ENCODE measurements at regions not wholly inside any gene's neighbourhood (a gene's known extent, or its start where the extent isn't known, plus 50 kb on each side); places are given as distances from the start of the nearest gene placed in this dataset.

DNA sequence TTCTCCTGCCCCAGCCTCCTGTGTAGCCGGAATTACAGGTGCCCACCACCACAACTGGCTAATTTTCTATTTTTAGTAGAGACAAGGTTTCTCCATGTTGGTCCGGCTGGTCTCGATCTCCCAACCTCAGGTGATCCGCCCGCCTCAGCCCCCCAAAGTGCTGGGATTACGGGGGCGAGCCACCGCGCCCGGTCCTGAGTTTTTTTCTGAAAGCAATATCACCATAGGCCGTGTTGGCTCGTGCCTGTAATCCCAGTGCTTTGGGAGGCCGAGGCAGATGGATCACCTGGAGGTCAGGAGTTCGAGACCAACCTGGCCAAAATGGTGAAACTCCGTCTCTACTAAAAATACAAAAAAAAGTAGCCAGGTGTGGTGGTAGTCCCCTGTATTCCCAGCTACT lies 136.3 kb upstream of the TECRL start:
- DNase-seq = no peak

DNA sequence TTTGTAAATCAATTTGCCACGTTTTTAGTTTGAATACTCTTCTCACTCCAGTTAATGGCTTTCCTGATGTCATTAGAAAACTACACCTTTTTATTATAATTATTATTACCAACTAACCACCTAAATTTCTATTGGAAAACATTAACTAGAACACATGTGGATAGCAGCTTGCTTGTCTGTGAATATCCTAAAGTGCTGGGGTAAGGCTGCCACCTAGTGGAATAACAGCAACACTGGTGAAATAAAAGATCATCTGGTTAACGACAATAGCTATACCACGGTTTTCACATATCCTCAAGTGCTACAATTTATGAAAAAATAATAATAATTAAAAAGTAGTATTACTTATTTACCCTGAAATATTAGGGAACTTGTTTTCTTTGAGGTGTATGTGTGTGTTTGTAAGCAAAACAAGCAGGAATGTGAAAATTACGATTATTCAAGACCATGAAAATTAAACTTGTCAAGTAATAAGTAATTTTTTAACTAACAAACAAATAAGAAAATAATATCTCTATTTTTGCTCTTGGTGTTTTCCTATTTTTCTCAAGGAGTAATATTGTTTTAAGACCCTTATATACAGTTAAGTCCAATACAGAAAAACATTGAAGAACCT lies 130.1 kb upstream of the TECRL start:
- peak; percentile 6 for DNase-seq

DNA sequence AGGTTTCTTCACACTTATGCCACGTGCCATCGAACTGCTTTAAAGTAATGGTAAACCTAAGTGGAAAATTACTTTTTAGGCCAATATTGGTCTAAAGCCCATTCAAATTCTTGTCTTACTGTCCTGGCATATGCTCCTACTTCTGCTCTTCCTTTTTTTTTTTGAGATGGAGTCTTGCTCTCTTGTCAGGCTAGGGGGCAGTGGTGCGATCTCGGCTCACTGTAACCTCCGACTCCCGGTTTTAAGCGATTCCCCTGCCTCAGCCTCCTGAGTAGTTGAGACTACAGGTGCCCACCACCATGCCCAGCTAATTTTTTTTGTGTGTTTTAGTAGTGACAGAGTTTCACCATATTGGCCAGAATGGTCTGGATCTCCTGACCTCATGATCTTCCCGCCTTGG lies 129.0 kb upstream of the TECRL start:
- no peak for DNase-seq

DNA sequence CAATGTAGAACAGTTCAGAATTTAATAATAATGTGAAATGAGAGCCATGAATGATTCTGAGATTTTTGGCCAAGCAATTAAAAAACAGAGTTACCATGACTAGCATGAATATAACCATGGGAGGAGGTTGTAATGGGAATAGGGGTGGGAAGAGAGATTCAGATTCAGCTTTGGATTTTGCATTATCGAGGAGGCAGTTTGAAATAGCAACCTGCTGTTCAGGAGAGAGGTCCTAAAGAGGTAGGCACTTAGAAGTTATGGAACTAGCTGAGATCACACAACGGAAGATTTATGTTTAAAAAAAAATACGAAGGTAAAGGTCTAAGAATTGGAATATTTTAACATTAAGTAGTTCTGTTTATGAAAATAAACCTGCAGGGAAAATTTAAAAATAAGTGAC lies 124.4 kb upstream of the TECRL start:
- no peak for DNase-seq

DNA sequence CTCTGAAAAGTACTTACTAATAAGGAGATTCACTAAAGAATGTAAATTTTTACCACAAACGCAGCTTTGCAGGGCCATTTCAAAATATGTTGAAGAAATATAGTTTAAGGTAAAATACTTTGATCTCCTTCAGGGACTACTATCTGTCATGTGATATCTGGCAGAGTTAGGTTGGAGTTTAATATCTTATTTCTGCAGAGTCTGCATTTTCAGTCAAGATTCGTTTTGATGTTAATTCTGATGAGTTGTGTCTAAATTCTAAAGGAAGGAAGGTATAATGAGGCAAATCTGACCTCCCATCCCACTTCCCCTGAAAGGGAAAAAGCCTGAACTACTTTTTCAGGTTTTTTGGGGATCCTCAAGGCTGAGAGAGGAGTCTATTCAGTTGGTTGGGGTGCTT lies 123.9 kb upstream of the TECRL start:
- no peak for DNase-seq

DNA sequence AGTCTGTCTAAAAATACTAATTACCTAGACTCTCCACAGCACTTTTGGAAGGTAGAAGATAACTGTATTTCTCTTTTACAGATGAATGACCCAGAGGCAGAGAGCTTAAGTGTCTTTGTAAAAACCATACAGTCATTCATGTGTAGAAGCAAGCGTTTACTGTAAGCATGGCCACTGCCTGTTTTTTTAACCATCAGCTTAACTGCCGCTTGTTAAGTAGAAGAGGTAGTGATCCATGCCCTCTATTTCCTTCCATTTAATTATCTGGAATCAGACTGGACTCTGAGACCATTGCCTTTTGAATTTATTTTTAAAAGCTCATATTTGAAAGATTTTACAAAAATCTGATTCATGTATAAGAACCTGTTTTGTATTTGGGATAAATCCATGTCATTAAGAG lies 111.2 kb upstream of the TECRL start:
- no peak for DNase-seq

DNA sequence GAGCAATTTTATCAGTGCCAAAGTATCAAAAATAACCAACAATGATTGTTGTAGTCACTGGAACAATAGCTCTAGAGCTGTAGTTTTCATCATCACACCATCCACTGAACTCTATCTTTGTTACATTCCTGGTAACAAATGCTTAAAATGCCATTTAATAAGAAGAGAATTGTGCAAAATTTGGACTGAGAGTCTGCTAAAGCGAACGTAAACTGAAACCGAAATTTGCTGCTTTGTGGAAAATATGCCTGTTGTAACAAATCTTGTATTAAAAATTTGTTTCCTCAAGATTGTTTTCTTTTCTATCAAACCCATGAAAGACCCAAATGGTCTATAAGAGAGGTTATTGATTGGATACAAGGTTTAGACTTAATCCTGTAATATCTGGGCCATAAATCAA lies 109.3 kb upstream of the TECRL start:
- DNase-seq = no peak

DNA sequence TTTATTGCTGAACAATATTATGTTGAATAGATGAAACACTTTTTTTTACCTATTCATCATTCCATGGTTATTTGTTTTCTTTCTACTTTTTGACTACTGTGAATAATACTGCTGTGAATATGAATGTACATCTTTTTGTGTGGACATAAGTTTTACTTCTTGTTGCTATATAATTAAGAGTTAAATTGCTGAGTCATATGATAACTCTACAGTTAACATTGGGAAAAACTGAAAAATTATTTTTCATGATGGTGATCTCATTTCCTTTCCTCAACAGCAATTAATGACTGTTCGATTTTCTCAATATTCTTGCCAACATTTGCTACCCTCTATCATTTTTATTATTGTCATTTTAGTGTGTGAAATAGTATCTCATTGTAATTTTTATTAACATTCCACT lies 106.9 kb upstream of the TECRL start:
- no peak for DNase-seq

DNA sequence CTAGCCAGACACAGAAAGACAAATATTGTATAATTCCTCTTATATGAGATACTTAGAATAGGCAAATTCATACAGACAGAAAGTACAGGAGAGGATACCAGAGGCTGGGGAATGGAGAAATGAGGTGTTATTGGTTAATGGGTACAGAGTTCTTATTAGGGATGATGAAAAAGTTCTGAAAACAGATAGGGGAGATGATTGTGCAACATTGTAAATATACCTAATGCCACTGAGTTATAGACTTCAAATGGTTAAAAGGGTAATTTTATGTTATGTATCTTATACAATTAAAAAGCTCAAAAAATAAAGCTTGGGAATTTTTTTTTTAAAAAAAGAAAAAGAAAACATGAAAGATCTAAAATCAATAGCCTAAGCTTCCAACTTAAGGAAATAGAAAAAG lies 98.8 kb upstream of the TECRL start:
- no peak for DNase-seq

DNA sequence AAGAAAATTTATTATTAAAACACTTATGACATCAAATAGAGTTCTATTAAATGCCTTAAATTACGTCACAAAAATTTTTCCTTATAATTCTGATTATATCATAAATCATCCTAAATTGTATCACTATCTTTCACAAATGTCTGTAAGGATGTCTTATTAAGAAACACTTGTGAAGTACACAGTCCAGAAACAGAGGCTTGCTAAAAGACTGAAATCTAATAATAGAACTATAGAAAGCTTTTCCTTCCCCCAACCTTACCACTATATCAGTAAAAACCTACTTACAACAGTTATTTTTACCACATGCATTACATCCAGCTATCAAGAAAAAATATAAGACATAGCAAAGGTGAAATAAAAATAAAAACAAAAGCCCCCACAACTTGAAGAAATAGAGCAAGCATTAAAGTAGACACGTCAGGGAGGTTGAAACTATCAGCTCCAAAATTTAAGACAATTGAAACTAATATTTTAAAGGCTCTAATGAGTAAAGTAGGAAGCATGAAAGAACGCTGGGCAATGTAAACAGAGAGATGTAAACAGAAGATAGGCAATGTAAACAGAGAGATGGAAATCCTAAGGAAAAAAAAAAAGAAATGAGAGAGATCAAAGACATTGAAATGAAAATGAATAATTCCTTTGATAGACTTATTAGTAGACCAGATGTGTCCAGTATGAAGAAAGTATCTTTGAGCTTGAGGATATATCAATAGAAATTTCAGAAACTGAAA lies 94.9 kb upstream of the TECRL start:
- DNase-seq = no peak

DNA sequence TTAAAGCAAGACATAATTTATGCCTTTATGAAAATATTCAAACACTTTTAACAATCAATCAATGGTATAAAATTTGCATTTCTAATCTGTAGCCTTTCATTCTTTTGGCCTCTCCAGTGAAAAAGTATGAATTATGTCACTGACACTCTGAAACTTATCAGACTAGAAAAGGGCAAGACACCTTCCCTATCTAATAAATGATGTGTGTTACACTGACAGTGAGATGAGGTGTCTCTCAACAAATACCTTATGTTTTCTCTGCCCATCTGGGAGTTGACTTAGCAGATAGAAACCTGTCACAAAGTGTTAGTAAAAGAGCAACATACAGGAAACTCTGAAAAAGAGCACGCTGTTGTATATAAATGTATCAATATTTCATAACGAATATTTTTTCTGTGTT lies 94.2 kb upstream of the TECRL start:
- DNase-seq = no peak

DNA sequence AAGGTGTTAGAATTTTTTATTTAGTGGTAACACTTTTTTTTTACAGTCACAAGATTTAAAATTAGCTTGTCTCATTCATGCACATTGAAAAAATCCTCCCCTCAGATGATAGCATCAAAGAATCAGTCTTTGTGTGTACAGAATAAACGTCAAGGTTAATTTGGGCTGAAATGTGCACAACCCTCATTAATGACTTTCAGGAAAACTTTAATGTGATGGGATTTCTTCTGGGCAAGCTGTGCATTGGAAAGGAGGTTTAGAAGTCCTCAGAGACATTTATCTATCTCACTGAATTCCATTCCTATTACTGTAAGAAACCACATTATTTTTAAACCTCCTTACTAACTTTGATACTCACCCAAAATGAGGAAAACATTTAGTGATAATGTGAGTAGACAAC lies 88.2 kb upstream of the TECRL start:
- no peak for DNase-seq

DNA sequence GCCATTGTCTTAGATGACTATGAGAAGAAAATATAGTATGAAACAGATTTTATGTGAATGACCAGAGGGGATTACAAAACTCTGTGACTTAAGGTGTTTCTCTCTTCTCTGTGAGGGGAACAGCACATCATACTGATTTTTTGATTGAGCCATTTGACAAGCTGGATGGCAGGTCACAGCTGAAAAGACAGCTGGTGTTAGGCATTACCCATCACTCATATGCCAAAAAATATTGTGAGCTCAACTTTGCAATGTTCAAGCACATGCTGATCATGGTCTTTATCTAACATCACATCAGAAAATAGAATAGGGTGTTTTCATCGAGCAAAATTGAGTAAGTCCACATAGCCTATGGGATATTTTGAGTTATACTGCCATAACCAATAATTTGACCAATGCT lies 86.7 kb upstream of the TECRL start:
- no peak for DNase-seq

DNA sequence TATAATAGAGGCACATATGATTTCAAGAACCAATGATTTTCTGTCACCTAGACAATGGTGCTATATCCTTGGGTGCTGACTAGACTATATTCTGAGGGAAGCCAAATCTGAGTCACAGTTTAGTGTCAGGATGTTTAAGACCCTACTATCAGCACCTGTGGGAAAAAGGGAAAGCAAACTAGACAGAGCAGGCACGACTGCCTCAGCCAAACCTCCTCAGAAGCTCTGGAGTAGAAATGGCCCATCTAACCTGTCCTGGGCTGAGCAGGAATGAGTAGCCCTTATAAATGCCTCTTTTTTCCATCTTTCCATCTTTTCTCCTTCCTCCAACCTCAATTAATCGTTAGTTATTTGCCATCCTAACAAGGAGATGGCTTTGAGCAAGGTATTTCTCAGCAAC lies 80.4 kb upstream of the TECRL start:
- no peak for DNase-seq

DNA sequence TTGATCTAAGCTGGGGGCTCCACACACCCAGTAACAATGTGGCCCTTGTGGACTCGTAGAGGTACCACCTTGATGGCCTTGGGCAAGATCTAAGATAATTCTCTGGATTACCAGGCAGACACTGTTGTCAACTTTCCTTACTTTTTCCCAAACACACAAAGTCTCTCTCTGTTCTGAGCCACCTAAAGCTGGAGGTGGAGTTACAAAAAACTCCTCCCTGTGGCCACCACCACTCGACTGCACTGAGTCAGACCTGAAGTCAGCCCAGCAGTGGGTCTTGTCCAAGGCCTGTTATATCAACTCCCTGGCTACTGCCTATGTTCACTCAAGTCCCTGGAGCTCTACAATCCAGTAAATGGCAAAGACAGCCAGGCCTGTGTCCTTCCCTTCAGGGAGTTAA lies 70.1 kb upstream of the TECRL start:
- DNase-seq = no peak

DNA sequence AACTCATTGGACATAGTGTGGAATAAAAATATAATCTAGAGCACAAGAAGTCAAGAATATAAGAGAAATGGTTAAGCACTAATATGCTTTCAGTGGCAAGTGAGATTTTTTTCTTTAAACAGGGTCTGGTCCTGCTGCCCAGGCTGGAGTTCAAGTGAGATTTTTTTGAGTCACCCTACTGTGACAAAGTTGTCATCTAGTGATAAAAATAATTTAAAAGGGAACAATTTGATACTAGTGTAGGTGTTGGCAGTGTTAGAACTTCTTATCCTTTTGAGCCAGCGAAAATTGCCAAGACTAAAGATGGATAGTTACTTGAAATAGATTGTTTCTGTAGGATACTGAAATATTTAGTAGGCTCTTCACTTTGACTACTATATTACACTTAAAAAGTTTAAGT lies 67.9 kb upstream of the TECRL start:
- no peak for DNase-seq

DNA sequence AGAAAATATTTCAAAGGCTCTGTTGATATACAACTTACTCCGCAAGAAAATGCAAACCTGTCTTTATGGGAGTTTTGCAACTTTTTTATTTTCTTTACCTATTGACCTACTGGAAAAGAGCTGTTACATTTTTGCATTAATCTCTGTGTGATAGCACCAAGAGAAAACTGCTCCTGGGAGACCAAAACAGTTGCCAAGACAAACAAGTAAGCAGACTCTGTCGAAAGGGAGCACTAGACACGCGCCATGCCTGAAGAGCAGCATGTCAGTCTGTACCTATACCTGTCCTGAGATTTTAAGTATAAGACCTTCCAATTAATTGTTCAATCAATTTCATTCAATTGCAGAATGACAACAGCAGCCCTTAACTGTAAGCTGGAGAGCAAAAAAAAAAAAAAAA lies 56.0 kb upstream of the TECRL start:
- DNase-seq = no peak

DNA sequence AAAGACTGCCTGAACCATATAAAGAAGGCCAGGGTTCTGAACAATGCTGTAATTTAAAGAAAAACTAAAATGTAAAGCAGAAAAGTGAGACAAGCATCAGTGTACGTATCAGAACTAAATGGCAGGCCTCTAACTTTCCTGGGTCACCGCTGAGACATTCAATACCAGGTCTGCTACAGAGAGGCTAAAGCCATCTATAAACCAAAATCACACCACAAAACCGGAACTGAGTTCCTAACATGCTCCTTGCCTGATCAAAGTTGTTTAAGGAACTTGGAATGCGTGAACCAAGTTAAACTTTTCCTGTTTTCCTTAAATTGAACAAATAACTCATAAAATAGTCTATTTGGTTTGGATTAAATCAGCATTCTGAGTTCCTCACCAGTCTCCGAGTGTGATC lies 55.3 kb upstream of the TECRL start:
- DNase-seq = no peak

Data from CD4-positive, alpha-beta T cell treated with Interleukin-17A for 1 hour (primary cell).